ENCODE measurements at regions not wholly inside any gene's neighbourhood (a gene's known extent, or its start where the extent isn't known, plus 50 kb on each side); places are given as distances from the start of the nearest gene placed in this dataset.
"Not testable (repeated sequence)": the region's sequence is repeated elsewhere in the genome, so short reads cannot be mapped to it uniquely, and the experiment has no call there.

- DNase-seq: no peak
Measured at GRCh38 chr6:170149681-170150589, 140.9 kb downstream of the DLL1 start.

- no peak for DNase-seq
Measured at GRCh38 chr6:170148709-170149470, 142.0 kb downstream of the DLL1 start.

- no peak for DNase-seq
Measured at GRCh38 chr6:170147832-170148708, 142.8 kb downstream of the DLL1 start.

GRCh38 chr6:170147056-170147787 lies 143.7 kb downstream of the DLL1 start:
- no peak for DNase-seq

DNA sequence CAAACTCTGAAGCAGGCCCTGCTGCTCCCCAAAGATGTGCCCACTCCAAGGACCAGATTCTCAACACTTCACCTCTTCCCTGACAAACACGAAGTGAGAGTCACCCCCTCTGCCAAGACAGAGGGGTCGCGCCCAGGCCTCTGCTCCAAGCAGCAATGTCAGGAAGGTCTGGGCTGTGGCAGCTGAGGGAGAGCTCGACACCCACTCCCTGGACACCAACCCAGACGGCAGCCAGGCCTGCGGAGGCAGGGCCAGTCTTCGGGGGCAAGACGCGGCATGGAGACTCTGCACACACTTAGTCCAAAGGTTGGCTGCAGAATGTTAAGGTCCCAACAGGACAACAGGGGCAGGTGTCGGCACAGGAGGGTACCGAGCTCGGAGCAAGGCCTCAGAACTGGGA lies 144.2 kb downstream of the DLL1 start:
- no peak for DNase-seq

- DNase-seq: not testable (repeated sequence)
Measured at GRCh38 chr6:170146131-170146530, 144.7 kb downstream of the DLL1 start.

DNA sequence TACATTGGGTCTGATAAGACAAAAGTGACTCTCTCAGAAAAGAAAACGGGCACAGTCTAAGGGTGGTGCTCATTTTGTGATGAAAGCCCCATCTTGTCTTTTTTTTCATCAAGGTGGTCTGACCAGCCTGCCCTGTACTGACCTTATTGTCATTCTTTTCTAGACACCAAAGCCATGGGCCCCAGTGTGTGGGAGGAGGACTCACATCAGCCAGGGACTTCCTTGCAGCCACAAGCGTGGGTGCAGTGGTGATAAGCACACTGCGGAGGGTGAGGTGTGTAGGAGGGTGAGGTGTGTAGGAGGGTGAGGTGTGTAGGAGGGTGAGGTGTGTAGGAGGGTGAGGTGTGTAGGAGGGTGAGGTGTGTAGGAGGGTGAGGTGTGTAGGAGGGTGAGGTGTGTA lies 145.2 kb downstream of the DLL1 start:
- not testable (repeated sequence) for DNase-seq

GRCh38 chr6:170145272-170145592 lies 145.6 kb downstream of the DLL1 start:
- no peak for DNase-seq

GRCh38 chr6:170144571-170145271 lies 146.2 kb downstream of the DLL1 start:
- DNase-seq: no peak

DNA sequence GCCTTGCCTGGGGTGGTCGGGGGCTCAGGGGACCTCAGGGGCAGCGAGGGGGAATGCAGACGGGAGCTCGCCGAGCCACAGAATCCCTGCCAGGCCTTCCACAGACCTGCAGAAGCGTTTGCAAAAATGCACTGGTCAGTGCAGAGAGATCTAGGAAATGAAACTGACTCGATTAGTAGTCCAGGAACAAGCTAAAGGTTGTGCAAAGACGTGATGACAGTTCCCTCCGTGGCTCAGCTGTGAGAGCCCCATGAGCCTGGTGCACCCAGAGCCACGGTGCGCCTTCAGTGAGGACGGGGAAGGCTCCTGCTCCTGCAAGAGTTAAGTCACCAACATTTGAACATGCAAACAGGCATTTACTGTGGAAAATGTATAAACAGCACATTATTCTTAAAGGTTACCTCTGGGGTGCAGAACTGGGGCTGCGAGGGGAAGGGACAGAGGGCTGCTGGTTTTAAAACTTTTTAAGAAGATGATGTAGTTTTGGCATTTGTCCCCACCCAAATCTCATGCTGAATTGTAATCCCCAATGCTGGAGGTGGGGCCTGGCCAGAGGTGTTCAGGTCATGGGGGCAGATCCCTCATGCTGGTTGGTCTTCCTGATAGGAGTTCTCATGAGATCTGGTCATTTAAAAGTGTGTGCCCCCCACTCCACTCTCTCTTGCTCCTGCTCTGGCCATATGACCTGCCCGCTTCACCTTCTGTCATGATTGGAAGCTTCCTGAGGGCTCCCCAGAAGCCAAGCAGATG lies 147.3 kb downstream of the DLL1 start:
- DNase-seq: no peak

- DNase-seq: no peak
Measured at GRCh38 chr6:170142559-170142958, 148.3 kb downstream of the DLL1 start.

DNA sequence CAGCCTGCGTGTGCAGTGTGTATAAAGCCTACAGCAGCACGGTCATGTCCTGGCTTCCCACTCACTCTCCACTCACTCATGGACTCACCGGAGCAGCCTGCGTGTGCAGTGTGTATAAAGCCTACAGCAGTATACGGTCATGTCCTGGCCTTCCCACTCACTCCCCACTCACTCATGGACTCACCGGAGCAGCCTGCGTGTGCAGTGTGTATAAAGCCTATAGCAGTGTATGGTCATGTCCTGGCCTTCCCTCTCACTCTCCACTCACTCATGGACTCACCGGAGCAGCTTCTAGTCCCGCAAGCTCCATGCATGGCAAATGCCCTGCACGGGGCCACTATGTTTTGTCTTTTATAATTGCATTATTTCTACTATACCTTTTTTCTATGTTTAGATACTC lies 149.8 kb downstream of the DLL1 start:
- DNase-seq: not testable (repeated sequence)

DNA sequence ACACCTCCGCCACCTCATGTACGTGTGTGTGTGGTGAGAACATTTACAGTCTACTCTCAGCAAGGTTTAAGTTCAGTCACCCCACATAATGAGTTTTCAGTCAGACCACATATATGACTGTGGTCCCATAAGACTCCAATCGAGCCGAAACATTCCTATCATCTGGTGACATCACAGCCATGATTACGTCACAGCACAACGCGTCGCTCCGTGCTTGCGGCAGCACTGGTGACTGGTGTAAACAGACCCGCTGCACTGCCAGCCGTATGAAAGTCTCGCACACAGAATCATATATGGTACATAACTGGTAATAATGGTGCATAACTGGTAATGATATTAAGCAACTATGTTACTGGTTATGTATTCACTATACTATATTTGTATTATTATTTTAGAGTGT lies 150.7 kb downstream of the DLL1 start:
- DNase-seq: no peak

DNA sequence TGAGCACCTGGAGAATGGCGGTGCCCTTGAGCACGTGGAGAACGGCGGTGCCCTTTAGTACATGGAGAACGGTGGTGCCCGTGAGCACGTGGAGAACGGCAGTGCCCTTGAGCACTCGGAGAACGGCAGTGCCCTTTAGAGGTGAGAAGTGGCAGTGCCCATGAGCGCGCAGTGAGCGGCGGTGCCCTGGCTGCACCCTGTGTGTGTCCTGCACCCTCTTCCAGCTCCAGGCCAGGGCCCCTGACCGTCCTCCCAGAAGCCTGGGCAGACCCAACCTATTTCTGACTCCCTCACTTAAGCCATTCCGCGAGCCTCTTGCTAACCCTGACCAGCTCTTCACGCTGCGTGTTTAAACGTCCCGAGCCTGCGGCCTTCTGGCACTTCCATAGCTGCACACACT lies 151.3 kb downstream of the DLL1 start:
- no peak for DNase-seq

DNA sequence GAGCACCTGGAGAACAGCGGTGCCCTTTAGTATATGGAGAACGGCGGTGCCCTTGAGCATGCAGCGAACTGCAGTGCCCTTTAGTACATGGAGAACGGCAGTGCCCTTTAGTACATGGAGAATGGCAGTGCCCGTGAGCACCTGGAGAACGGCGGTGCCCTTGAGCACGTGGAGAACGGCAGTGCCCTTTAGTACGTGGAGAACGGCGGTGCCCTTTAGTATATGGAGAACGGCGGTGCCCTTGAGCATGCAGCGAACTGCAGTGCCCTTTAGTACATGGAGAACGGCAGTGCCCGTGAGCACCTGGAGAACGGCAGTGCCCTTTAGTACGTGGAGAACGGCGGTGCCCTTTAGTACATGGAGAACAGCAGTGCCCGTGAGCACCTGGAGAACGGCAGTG lies 151.8 kb downstream of the DLL1 start:
- DNase-seq: not testable (repeated sequence)

GRCh38 chr6:170137911-170138910 lies 152.7 kb downstream of the DLL1 start:
- DNase-seq: no peak

DNA sequence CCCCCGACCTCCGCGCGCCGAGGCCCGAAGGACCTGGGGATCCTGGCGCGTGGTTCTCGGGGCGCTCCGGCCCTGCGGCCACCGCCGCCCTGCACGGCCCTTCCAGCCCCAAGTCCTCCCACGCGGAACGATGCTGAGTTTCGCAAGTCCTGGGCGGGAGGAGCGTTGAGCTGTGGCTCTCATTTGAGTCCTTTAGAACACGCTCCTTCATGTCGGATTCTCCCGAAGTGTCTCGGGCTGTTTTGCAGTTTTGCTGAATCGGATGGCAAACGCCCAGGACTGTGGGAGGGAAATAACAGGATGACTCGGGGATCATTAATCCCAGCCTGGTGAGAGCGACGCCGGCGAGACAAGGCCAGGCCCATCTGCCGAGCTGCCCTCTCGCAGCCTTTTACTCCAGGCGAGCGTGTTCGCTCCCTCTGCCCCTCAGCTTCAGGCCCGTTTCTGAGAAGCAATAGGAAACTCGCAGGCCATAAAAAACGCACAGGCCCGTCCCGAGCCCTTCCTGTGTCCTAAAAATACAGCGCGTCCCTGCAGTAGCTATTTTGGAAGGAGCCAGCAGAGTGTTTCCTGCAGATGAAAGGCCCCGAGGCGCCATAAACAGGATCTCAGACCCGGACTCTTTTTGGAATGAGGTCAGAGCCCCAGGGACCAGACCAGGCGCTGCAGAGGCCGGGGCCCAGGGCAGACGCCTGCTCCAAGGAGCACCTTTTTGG lies 153.5 kb downstream of the DLL1 start:
- DNase-seq: peak; percentile 35 to 40 (median 36)

Data from muscle of back (tissue), 3 donors.